ENCODE measurements at regions not wholly inside any gene's neighbourhood (a gene's known extent, or its start where the extent isn't known, plus 50 kb on each side); places are given as distances from the start of the nearest gene placed in this dataset.

DNA sequence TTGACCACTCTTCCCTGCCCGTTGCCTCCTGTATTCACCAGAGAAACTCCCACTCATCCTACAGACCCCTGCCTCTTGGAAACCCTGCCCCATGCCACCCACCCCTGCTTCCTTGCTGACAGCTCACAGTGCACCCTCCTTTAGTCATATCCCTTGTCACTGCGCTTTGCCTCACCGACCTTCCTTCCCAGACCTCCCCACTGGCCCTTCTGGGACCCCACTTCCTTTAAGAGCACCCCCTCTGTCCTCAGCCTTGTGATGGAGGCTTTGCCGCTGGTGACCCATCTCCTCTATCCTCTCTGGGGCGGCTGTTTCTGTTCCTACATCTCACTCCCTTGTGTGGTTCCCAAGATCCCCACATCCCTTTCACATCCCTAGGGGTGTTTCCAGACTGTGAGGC, 92.8 kb upstream of the ZMIZ1 start:
- DNase-seq = no peak

DNA sequence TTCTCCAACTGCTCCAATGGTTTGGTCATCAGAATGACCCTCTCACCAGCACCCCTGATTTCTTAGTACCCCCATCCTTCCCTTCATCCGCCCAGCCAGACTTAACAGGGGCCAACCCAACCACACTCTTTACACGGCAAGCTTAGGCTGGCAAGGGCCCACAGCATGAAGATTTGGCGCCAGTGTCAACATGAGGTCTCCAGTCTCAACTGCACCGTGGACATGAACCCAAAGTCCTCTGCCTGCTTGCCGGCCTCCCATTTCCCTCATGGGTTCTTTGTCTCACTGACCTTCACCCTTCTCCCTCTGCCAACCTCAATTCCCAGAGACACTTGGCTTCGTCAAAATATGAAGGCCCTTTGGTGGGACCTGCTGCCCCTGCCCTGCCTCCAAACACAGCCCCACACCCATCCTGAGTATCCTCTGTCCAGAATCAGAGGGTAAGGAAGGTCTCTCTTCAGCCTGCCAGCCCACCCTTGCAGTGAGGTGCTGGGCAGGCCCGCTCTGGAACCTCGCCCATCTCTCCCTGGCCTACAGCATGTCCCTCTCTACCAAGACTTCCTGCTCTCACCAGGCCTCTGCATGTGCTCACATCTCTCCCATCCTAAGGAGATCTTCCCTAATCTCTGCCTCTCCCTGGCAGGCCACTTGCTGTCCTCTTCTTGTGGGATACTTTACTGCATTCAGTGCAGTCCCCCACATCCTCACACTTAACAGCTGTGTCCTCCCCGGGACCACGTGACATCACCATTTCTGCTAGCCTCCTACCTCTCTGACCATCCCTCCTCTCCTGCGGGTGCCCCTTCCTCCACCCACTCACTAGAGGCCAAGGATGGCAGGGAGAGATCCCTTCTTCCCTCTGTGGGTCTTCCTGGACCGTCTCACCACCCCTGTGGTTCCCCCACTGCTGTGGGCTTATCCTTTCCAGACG, 91.7 kb upstream of the ZMIZ1 start:
- no peak for DNase-seq

DNA sequence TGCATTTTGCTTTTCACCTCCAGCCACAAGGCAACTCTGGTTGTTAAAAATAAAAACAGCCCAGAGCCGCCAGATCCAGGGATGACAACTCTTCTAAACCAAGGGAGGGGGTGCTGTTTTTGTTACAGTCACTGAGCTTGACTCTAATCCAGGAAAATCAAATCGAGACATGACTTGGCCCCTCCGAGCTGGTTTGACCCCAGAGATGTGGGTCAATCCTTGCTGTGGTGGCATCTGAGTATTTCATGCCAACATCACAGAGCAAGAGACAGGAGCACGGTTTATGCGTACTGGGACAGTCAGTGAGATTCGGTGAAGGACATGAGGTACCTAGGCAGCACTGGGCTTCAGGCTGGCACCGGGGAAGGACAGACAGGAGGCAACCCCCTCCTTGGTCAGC, 88.8 kb upstream of the ZMIZ1 start:
- no peak for DNase-seq

DNA sequence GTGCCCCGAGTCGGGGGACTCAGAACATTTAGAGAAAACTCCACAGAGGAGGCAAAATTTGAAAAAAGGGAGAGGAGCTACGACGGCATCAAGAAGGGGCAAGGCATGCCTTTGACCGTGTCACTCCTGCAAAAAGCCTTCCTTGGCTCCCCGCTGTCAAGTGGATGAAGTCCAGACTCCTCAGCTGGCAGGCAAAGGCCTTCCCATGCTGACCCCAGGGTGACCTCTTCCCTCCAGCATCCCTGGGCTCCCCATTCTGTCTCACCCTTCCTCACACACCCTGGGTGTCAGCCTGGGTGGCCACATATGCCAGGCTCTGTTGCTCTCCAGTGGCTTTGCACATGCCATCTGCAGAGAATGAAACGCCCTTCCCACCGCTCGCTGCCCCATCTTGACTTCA, 88.4 kb upstream of the ZMIZ1 start:
- DNase-seq = no peak

DNA sequence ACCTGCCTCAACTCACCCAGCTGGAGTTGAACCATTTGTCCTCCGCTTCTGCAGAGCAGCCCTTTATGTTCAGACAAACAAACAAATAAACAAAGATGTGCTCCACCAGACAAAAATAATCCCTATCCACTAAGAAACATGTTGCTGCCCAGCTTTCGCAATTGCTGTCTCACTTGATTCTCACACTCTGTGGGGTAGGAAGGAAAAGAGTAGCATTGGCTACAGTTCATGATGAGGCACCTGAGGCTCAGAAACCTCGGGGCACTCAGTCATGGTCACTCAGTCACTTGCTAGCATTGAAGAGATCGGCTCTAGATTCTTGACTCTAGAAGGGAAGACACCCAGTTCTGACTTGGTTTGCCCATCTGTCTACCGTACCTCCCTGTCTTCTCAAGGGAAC, 88.0 kb upstream of the ZMIZ1 start:
- DNase-seq = no peak

DNA sequence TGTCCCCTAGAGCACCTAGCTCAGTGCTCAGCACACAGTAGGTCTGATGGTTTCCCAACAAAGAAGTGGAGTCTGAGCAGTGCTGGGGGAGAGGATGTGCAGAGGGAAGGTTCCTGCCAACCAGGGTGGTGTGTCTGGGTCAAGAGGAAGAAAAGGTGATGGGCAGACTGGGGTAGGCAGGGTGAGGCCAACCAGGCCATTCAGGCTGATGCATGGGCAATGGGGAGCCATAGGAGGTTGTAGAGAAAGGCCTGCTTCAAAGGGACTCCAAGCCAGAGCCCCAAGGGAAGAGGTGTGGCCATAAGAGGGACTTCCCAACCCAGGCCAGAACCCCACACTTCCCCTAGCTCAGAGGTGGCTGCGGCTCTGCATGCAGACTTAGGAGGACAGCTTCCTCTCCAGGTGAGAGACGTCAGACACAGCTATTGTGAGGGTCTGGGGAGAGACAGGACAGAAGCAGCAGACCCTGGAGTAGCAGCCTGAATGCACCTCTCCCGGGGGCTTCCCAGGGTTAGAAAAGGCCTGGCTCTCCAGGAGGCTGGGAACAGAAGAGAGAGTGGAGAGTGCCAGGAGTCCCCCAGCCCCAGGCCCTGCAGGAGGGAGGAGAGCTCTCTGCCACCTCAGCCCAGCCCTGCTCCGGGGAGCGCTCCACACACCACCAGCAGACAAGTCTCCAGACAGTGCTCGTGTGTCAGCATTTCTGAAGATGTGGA, 87.4 kb upstream of the ZMIZ1 start:
- DNase-seq = no peak

DNA sequence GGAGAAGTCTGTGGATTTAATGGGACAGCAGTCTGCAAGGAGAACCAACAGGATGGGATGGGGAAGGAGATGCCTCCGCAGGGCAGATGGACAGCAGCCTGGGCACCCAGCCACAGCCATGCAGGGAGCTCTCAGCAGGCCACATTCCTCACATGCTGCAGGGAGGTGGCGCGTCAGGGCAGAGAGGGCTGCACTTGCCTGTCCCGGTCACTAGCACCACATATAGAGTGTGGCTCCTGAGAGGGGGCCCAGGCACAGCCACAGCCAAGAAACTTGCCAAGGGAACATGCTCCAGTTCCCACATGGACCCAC, 86.8 kb upstream of the ZMIZ1 start:
- DNase-seq = no peak

DNA sequence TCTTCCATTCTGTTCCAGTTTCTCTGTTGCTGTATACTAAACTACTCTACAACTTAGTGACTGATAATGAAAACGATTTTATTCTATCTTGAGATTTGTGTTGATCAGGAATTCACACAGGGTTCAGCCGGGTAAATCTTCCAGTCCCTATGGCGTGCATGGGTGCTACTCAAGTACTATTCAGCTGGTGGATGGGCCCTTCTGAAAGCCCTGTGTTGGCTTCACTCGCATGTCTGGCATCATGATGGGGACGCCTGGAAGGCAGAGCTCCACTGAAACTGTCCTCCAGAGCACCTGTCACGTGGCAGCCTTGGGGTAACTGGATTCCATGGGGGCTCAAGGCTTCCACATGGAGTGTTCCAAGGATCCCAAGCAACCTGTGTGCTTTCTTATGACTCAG, 86.0 kb upstream of the ZMIZ1 start:
- no peak for DNase-seq

DNA sequence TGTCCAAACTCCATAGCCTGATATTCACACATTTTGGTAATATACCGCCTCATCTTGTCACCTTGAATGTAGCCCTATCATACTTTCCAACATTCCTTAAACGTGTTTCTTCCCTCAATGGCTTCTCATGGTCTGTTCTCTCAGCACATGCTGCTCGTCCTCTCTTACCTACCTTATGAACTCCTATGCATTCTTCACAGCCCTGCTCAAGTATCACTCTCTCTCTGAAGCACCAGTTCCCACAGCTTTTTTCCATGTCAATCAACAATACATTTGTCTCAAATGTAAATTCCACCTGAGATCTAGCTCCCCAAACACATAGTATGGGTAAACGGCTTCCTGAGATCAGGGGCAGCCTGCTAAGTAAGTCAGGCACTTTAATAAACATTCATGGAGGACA, 85.2 kb upstream of the ZMIZ1 start:
- no peak for DNase-seq

DNA sequence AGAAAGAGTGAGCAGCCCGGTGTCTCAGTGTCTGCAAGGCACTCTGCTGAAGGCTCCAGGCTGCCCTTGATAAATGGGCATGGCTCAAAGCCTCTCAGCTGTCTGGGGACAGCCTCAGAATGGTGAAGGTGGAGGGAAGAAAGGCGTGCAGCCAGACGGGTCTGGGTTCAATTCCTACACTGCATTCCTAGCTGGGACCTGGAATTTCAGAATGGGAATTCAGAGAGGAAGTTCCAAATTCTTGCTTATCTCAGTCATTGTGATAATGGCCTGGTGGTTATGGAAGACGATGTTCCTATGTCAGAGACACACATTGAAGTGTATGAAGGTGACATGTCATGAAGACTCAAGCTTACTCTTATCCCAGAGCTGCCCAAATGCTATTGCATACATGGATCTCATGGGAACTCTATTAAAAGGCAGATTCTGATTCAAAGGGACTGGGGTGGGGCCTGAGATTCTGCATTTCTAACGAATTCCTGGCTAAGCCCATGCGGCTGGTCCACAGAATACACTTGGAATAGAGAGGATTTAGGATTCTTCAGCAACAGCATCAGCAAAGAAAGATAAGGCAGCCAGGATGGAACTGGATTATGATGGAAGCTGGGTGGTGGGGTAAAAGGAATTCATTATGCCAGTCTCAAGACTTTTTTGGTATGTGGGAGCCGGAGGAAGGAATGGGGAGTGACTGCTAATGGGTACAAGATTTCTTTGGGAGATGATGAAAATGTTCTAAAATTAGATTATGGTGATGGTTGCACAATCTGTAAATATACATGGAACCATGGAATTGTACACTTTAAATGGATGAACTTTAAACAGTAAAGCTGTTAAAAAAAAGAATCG, 82.6 kb upstream of the ZMIZ1 start:
- no peak for DNase-seq

DNA sequence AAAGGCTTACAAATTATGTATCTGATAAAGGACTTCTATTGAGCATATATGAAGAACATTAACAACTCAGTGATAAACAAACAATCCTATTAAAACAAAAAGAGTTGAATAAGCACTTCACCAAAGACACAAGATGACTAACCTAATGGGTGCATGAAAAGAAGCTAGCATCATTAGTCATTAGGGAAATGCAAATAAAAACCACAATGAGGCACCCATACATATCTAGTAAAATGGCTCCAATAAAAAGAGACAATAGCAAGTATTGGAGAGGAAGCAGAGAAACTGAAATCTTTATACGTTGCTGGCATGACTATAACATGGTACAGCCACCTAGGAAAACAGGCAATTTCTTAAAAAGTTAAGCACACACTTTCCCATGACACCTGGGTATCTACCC, 77.6 kb upstream of the ZMIZ1 start:
- DNase-seq = no peak

DNA sequence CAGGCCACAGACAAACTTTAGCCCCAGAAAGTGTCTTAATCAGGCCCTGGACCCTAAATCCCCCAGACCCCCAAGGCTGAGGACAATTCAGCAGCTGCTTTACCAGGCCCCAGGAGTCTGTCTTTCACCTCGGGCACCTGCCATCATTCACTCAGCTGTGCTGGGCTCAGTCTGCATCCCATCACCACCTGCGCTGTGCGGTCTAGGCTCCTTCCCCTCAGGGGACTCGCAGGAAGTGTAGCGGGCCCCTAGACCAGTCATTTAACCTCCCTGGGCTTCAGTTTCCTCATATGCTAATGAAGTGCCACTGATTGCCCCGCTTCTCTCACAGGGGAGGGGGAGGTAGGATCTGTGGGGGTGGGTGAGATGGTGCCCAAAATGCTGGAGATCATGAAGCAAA, 76.4 kb upstream of the ZMIZ1 start:
- no peak for DNase-seq

DNA sequence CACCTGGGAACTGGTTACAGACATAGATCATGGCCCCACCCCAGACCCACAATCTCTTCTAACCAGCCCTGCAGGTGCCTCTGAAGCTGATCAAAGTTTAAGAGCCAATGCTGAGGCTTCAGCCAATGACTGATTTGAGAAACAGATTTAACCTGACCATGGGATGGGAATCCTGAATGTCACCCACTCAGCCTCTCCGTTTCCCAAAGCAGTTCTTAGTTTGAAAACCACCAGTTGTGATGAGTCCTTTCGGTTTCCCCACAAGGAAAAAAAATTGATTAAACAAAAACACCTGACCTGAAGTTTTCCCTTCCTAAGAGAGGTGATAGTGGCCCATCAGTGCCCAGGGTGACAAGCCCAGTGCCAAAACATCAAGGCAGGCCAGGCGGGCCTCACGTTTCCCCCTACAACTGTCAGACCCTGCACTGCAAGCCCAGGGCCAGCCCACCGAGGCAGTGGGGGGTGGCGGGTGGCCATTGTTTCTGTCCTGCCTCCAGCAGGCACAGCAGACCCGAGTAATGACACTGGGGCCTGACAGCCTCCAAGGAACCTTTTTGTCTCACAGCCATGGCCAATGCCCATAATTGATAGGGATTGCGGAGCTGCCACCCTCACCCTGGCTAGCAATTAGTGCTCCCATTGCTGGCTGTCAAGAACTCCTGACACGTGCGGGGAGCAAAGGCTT, 75.4 kb upstream of the ZMIZ1 start:
- no peak for DNase-seq

DNA sequence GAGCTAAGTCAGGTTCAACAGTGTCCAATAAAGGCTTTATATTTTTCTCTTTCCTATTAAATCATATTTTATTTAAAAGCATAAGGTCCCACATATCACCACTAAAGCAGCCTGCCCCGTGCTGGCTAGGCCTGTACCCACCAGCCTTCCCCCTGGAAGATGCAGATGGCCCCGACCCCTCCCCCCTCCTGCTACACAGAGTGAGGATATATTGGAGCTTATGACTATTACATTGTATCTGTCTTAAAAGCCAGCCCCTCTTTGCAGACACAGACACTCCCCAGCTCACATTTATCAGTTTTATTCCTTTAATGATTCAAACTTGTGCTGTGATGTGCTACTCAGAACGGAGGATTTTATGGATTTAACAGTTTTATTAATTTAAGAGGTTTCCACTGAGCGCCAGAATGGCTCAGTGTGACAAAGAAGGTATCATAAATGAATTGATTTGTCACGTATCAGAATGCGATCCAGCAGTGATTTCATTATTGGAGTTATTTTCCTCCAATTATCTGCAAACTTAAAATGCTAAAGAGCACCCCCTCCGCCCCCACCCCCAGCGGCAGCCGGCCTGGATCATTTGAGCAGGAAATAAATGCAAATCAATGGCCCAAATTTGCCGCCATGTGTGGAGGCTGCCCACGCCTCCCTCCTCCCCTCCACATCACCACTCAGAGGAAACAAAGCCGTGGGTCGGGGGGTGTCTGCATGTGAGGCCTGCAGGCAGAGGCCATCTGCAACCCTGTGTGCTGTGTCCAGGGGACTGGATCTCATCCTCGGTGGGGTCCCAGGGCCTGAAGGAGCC, 72.6 kb upstream of the ZMIZ1 start:
- DNase-seq = no peak

DNA sequence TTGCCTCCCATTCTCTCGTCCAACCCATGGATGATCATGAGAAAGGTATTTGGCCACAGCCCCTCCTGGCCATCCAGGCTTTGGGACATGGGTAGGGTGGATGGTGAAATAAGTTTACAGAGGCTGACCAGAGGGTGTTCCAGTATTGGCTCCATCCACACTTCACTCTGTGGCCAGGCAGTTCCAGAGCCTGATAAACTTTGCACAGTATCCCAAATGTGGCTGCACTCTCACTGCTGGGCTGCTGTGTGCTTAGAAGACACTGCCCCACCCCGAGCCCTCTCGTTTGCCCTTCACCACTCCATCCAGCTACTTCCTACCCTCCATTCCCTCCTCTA, 72.0 kb upstream of the ZMIZ1 start:
- no peak for DNase-seq

DNA sequence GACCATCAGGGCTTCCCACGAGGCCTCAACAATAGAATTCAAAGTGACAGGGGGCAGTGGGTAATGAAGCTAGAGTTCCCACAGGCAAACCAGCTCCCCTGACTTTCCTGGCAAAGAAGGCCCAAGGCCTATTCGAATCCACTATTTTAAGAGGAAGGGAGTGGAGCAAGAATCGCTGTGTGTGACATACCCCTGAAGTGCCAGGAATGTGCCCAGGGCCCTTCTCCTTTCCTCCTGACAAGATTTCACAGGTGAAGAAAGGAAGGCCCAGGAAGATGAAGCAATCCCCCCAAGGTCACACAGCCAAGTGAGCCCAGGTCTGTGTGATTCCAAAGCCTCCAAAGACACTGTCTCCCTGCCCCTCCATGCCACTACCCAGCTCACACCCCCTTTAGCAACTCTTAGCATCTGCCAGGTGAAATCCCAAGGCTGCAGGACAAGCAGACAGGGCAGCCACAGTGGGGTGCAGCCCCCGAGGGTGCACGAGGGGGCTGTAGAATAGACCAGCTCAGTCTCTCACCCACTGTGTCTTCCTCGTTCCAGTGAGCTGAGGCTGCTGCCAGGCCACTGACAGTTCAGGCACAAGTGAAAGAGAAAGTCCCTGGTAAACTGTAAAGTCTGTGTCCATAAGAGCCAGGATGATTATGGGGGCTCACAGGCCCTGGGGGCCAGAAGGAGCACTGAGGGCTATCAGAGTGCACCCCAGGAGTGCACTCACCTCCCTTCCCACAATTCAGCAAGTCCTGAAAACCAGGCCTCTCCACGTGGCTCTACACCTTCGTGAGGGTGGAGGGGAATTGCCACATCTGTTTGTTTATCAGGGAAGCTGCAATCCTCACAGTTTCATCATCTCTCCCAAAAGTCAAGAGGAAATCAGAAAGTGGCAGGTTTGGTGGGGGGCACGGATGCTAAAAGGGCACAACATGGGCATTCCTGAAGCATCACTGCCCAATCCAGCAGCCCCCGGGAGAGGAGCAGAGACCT, 70.8 kb upstream of the ZMIZ1 start:
- DNase-seq = no peak

DNA sequence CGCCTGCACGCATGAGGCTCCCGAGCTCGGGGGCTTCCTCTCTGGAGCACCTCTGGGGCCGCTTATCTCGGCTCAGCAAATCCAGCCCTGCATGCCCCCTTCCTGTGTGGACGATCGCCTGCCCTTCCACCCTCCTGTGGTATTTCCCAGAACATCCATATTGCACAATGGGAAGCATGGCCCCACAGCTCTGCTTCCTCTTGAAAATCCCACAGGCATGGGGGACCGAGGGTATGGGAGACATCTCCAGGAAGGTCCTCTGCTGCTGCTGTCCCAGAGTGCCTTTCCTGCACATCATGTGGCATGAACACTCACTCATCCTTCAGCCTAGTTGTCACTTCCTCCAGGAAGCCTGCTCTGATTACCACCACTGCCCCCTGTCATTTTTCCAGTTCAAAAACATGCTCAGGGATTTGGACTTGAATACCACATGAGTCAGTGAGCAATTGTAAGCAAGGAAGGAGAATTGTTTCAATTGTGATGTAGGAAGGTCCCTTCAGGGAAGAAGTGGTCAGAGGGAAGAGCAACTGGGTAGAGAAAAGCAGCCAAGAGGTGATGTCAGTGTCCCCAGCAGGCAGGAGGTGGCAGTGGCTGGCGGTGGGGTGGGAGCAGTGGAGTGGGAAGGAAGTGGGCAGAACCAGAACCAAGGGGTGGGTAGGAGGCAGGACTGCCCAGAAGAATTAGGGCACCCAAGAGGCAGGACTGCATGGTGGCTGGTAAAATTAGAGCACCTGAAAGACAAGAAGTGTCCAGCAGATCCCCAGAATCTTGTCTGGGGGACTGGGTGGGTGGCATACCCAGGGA, 67.5 kb upstream of the ZMIZ1 start:
- no peak for DNase-seq

DNA sequence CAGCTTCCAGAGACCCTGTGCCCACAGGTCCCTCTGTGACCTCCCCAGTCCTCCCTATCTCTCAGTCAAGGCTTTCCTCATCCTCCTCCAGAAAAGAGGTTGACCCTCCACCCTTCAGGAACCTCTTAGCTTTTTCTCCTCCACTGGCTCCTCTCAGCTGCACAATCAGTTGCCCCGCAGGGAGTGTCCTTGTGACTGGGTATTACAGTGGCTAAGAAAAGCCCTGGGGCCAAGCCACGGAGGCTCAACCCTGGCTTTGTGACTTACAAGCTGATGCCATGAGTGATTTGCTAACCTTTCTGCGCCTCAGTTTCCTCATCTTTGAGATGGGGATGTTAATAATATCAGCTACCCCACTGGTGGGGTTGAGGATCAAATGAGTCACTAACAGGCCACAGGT, 66.4 kb upstream of the ZMIZ1 start:
- DNase-seq = no peak

DNA sequence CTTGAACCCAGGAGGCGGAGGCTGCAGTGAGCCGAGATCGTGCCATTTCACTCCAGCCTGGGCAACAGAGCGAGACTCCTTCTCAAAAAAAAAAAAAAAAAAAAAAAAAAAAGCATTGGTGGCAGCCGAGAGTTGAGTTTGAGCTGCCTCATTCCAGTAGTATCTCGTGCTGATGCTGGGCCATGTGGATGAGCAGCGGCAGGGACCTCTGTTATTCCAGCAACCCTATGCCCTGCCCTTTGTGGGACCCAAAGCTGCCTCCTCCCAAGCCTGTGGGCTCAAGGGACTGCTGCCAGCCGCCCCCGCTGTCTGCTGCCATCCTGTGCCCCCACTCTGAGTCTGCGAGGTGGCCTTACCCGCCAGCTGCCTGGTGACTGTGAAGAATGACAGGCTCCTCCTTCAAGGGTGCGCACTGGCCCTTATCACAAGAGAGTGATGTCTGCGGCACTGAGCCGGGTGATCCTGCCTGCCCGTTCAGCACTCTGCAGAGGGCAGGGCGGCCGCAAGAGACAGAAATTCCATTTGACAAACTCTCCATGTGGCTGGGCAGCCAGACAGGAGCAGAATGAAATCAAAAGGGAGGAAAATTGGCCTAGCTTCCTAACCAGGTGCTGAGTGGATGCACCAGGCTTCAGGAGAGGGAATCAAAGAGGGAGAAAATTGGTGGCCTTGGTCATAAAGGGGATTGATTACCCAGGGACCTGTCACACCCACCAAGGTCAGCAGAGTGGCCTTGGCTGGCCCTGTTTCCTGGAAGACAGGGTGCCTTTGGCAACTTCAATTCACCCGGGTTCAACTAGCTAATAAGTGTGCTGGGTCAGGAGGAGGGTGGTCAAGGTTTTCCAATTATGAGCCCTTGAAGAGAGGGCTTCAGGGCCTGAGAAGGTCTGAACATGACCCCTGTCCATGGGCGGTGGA, 65.3 kb upstream of the ZMIZ1 start:
- DNase-seq = no peak
